ENCODE measurements at regions not wholly inside any gene's neighbourhood (a gene's known extent, or its start where the extent isn't known, plus 50 kb on each side); places are given as distances from the start of the nearest gene placed in this dataset.

GRCh38 chr2:126828051-126828450 lies 70.6 kb upstream of the TEX51 start:
- TF ChIP-seq ZNF462 (CRISPR knock-in tag; IDR thresholded peaks at IDR 0.05), result no peak
- no peak for TF ChIP-seq EZH2phosphoT487 (IDR thresholded peaks at IDR 0.05; ENCODE audit: unreplicated experiment)
- TF ChIP-seq, protein P1, sequence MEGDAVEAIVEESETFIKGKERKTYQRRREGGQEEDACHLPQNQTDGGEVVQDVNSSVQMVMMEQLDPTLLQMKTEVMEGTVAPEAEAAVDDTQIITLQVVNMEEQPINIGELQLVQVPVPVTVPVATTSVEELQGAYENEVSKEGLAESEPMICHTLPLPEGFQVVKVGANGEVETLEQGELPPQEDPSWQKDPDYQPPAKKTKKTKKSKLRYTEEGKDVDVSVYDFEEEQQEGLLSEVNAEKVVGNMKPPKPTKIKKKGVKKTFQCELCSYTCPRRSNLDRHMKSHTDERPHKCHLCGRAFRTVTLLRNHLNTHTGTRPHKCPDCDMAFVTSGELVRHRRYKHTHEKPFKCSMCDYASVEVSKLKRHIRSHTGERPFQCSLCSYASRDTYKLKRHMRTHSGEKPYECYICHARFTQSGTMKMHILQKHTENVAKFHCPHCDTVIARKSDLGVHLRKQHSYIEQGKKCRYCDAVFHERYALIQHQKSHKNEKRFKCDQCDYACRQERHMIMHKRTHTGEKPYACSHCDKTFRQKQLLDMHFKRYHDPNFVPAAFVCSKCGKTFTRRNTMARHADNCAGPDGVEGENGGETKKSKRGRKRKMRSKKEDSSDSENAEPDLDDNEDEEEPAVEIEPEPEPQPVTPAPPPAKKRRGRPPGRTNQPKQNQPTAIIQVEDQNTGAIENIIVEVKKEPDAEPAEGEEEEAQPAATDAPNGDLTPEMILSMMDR (conservative IDR thresholded peaks at IDR 0.05; ENCODE audit: low read depth in 2 of 2), result no peak
- no peak for TF ChIP-seq ETS1 (IDR thresholded peaks at IDR 0.05)
- no peak for TF ChIP-seq POLR2AphosphoS5 (IDR thresholded peaks at IDR 0.05; ENCODE audit: low read depth)
- no peak for TF ChIP-seq EZH2 (IDR thresholded peaks at IDR 0.05; ENCODE audit: low read depth, unreplicated experiment)
- no peak for TF ChIP-seq JUNB (IDR thresholded peaks at IDR 0.05; ENCODE audit: unreplicated experiment)
- no peak for TF ChIP-seq STAT1 (IDR thresholded peaks at IDR 0.05; ENCODE audit: unreplicated experiment)
